ENCODE measurements at regions not wholly inside any gene's neighbourhood (a gene's known extent, or its start where the extent isn't known, plus 50 kb on each side); places are given as distances from the start of the nearest gene placed in this dataset.

GRCh38 chr1:208888376-208888775 lies 644.2 kb upstream of the PLXNA2 start:
- TF ChIP-seq POLR2A (IDR thresholded peaks at IDR 0.05; ENCODE audit: low read depth, low read length) (no peak), POLR2AphosphoS5 (IDR thresholded peaks at IDR 0.05; ENCODE audit: low read depth, low read length) (no peak)

Measured in GM12892 (cell line).